ENCODE measurements at regions not wholly inside any gene's neighbourhood (a gene's known extent, or its start where the extent isn't known, plus 50 kb on each side); places are given as distances from the start of the nearest gene placed in this dataset.

DNA sequence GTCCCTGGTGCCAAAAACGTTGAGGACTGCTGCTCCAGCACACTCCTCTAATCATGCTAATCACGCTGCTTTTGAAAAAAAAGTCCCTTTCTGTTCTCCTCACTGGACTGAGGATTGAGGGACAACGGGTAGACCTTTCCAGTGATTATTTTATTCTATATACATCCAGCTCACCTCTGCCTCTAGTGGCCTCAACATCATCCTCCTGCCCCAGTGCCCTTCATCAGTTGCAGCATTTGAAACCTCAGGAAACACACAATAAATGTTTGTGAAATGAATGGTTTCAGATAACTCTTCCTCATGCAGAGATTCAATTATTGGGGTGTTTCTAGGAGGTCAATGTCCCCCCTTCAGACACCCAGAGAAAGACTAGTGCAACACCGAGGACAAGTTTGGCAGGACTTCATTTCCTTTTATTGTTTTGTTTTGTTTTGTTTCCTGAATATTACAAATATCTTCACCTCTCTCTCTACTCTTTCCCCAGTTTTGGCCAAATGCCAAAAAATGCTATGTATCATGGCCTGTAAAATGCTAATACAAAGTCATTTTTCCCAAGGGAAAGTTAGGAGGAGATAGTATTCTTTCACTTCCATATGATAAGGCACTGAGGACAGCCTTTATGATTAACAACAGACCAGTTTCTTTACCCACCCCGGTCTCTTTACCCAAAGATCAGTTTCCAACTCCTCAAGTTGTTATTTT is 460.1 kb upstream of the SLIT2 start:
- TF ChIP-seq, protein P1, sequence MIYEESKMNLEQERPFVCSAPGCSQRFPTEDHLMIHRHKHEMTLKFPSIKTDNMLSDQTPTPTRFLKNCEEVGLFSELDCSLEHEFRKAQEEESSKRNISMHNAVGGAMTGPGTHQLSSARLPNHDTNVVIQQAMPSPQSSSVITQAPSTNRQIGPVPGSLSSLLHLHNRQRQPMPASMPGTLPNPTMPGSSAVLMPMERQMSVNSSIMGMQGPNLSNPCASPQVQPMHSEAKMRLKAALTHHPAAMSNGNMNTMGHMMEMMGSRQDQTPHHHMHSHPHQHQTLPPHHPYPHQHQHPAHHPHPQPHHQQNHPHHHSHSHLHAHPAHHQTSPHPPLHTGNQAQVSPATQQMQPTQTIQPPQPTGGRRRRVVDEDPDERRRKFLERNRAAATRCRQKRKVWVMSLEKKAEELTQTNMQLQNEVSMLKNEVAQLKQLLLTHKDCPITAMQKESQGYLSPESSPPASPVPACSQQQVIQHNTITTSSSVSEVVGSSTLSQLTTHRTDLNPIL (CRISPR knock-in tag; IDR thresholded peaks at IDR 0.05; ENCODE audit: low read depth): no peak
- TF ChIP-seq ESRRG (CRISPR knock-in tag; IDR thresholded peaks at IDR 0.05) (no peak), OSR1 (CRISPR knock-in tag; IDR thresholded peaks at IDR 0.05) (no peak), ZFP30 (CRISPR knock-in tag; IDR thresholded peaks at IDR 0.05) (no peak), TCF4 (CRISPR knock-in tag; IDR thresholded peaks at IDR 0.05; ENCODE audit: borderline replicate concordance) (no peak), PATZ1 (CRISPR knock-in tag; IDR thresholded peaks at IDR 0.05; ENCODE audit: borderline replicate concordance) (no peak), ZNF565 (CRISPR knock-in tag; conservative IDR thresholded peaks at IDR 0.05; ENCODE audit: low read depth) (no peak), GLIS3 (CRISPR knock-in tag; IDR thresholded peaks at IDR 0.05) (no peak), ARNTL (CRISPR knock-in tag; IDR thresholded peaks at IDR 0.05; ENCODE audit: borderline replicate concordance, low read depth) (no peak), SNAI2 (CRISPR knock-in tag; IDR thresholded peaks at IDR 0.05) (no peak), ISL1 (CRISPR knock-in tag; IDR thresholded peaks at IDR 0.05) (no peak), BACH2 (CRISPR knock-in tag; IDR thresholded peaks at IDR 0.05; ENCODE audit: borderline replicate concordance) (no peak), ZNF70 (CRISPR knock-in tag; IDR thresholded peaks at IDR 0.05) (no peak)
- TF ChIP-seq, protein P2, sequence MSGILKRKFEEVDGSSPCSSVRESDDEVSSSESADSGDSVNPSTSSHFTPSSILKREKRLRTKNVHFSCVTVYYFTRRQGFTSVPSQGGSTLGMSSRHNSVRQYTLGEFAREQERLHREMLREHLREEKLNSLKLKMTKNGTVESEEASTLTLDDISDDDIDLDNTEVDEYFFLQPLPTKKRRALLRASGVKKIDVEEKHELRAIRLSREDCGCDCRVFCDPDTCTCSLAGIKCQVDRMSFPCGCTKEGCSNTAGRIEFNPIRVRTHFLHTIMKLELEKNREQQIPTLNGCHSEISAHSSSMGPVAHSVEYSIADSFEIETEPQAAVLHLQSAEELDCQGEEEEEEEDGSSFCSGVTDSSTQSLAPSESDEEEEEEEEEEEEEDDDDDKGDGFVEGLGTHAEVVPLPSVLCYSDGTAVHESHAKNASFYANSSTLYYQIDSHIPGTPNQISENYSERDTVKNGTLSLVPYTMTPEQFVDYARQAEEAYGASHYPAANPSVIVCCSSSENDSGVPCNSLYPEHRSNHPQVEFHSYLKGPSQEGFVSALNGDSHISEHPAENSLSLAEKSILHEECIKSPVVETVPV (CRISPR knock-in tag; IDR thresholded peaks at IDR 0.05): no peak
- TF ChIP-seq, protein P3, sequence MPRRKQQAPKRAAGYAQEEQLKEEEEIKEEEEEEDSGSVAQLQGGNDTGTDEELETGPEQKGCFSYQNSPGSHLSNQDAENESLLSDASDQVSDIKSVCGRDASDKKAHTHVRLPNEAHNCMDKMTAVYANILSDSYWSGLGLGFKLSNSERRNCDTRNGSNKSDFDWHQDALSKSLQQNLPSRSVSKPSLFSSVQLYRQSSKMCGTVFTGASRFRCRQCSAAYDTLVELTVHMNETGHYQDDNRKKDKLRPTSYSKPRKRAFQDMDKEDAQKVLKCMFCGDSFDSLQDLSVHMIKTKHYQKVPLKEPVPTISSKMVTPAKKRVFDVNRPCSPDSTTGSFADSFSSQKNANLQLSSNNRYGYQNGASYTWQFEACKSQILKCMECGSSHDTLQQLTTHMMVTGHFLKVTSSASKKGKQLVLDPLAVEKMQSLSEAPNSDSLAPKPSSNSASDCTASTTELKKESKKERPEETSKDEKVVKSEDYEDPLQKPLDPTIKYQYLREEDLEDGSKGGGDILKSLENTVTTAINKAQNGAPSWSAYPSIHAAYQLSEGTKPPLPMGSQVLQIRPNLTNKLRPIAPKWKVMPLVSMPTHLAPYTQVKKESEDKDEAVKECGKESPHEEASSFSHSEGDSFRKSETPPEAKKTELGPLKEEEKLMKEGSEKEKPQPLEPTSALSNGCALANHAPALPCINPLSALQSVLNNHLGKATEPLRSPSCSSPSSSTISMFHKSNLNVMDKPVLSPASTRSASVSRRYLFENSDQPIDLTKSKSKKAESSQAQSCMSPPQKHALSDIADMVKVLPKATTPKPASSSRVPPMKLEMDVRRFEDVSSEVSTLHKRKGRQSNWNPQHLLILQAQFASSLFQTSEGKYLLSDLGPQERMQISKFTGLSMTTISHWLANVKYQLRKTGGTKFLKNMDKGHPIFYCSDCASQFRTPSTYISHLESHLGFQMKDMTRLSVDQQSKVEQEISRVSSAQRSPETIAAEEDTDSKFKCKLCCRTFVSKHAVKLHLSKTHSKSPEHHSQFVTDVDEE (CRISPR knock-in tag; IDR thresholded peaks at IDR 0.05): no peak
- TF ChIP-seq, protein P4, sequence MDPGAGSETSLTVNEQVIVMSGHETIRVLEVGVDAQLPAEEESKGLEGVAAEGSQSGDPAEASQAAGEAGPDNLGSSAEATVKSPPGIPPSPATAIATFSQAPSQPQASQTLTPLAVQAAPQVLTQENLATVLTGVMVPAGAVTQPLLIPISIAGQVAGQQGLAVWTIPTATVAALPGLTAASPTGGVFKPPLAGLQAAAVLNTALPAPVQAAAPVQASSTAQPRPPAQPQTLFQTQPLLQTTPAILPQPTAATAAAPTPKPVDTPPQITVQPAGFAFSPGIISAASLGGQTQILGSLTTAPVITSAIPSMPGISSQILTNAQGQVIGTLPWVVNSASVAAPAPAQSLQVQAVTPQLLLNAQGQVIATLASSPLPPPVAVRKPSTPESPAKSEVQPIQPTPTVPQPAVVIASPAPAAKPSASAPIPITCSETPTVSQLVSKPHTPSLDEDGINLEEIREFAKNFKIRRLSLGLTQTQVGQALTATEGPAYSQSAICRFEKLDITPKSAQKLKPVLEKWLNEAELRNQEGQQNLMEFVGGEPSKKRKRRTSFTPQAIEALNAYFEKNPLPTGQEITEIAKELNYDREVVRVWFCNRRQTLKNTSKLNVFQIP (CRISPR knock-in tag; IDR thresholded peaks at IDR 0.05; ENCODE audit: borderline replicate concordance, low read depth): no peak
- no peak for ATAC-seq

GRCh38 chr4:19786616-19787015 is 465.1 kb upstream of the SLIT2 start:
- ATAC-seq: no peak
- no peak for TF ChIP-seq ZFP3 (CRISPR knock-in tag; IDR thresholded peaks at IDR 0.05)
- TF ChIP-seq, protein P3 (CRISPR knock-in tag; IDR thresholded peaks at IDR 0.05): no peak
- no peak for TF ChIP-seq PPARA (CRISPR knock-in tag; IDR thresholded peaks at IDR 0.05; ENCODE audit: borderline replicate concordance)
- TF ChIP-seq ZNF8 (CRISPR knock-in tag; IDR thresholded peaks at IDR 0.05): no peak
- no peak for TF ChIP-seq ISL1 (CRISPR knock-in tag; IDR thresholded peaks at IDR 0.05)
- no peak for TF ChIP-seq ARNTL (CRISPR knock-in tag; IDR thresholded peaks at IDR 0.05; ENCODE audit: borderline replicate concordance, low read depth)
- TF ChIP-seq OSR1 (CRISPR knock-in tag; IDR thresholded peaks at IDR 0.05): no peak
- TF ChIP-seq ESRRG (CRISPR knock-in tag; IDR thresholded peaks at IDR 0.05): no peak
- no peak for TF ChIP-seq ZC3H10 (CRISPR knock-in tag; IDR thresholded peaks at IDR 0.05)
- TF ChIP-seq ZNF70 (CRISPR knock-in tag; IDR thresholded peaks at IDR 0.05): no peak
- no peak for TF ChIP-seq RARB (CRISPR knock-in tag; IDR thresholded peaks at IDR 0.05)
- no peak for TF ChIP-seq BACH2 (CRISPR knock-in tag; IDR thresholded peaks at IDR 0.05; ENCODE audit: borderline replicate concordance)
- TF ChIP-seq, protein P2 (CRISPR knock-in tag; IDR thresholded peaks at IDR 0.05): no peak
- TF ChIP-seq, protein P4 (CRISPR knock-in tag; IDR thresholded peaks at IDR 0.05; ENCODE audit: borderline replicate concordance, low read depth): no peak
- TF ChIP-seq SNAI2 (CRISPR knock-in tag; IDR thresholded peaks at IDR 0.05): no peak

All from SK-N-SH treated with all-trans-retinoic acid at 6 μM for 48 hours (cell line).